ENCODE measurements at regions not wholly inside any gene's neighbourhood (a gene's known extent, or its start where the extent isn't known, plus 50 kb on each side); places are given as distances from the start of the nearest gene placed in this dataset.
A peak's percentile ranks its signal among the peaks of the same experiment; 100 is the strongest.

GRCh38 chr2:180739070-180739469, 241.3 kb upstream of the UBE2E3 start:
- H3K27ac ChIP-seq, result 0 out of 2 replicates have a peak overlapping the region, but pooled peaks have one; percentile 3
- TF ChIP-seq ZFX (IDR thresholded peaks at IDR 0.05; ENCODE audit: borderline replicate concordance) (no peak), CTCF (IDR thresholded peaks at IDR 0.05) (no peak)

GRCh38 chr2:180735799-180736198, 244.6 kb upstream of the UBE2E3 start:
- H3K27ac ChIP-seq, result no peak overlapping the region
- no peak for TF ChIP-seq ZFX (IDR thresholded peaks at IDR 0.05; ENCODE audit: borderline replicate concordance)
- TF ChIP-seq CTCF (IDR thresholded peaks at IDR 0.05), result no peak

- peak overlapping the region; percentile 61 for H3K27ac ChIP-seq
- TF ChIP-seq ZFX (IDR thresholded peaks at IDR 0.05; ENCODE audit: borderline replicate concordance), result no peak
- no peak for TF ChIP-seq CTCF (IDR thresholded peaks at IDR 0.05)
Measured at GRCh38 chr2:180734382-180734781, 246.0 kb upstream of the UBE2E3 start.

GRCh38 chr2:180733330-180733729, 247.1 kb upstream of the UBE2E3 start:
- H3K27ac ChIP-seq, result peak overlapping the region; percentile 61
- TF ChIP-seq ZFX (IDR thresholded peaks at IDR 0.05; ENCODE audit: borderline replicate concordance) (no peak), CTCF (IDR thresholded peaks at IDR 0.05) (no peak)

GRCh38 chr2:180732337-180732736, 248.1 kb upstream of the UBE2E3 start:
- H3K27ac ChIP-seq, result peak overlapping the region; percentile 61
- TF ChIP-seq ZFX (IDR thresholded peaks at IDR 0.05; ENCODE audit: borderline replicate concordance) (no peak), CTCF (IDR thresholded peaks at IDR 0.05) (no peak)

GRCh38 chr2:180730976-180731375, 249.4 kb upstream of the UBE2E3 start:
- no peak for TF ChIP-seq CTCF (IDR thresholded peaks at IDR 0.05)
- TF ChIP-seq ZFX (IDR thresholded peaks at IDR 0.05; ENCODE audit: borderline replicate concordance), result no peak
- H3K27ac ChIP-seq, result peak overlapping the region; percentile 61

GRCh38 chr2:180728928-180729559, 251.4 kb upstream of the UBE2E3 start:
- no peak overlapping the region for H3K27ac ChIP-seq
- TF ChIP-seq CTCF (IDR thresholded peaks at IDR 0.05) (no peak), ZFX (IDR thresholded peaks at IDR 0.05; ENCODE audit: borderline replicate concordance) (no peak)

All from 22Rv1 (cell line).